Lung (tissue), 11 donors: ENCODE measurements at regions not wholly inside any gene's neighbourhood (a gene's known extent, or its start where the extent isn't known, plus 50 kb on each side); places are given as distances from the start of the nearest gene placed in this dataset.

Source experiments
- ATAC-seq: fragments of 200-7000 bp; cut with Tn5 transposase; one replicate; pipeline ENCODE4 v1.9.1; 2020; ENCODE audit warnings: moderate number of reproducible peaks; ENCODE audit not compliant: insufficient read depth, low FRiP score
- DNase-seq, 3 donors: peaks; one replicate each; pipeline ENCODE4 v3.0.0-alpha.2; 2013 to 2017
- H3K27ac ChIP-seq, 2 donors: one replicate each; pipeline ENCODE4 v1.5.1; 2013; ENCODE audit warnings: mild to moderate bottlenecking in 2 of 2, moderate library complexity in 2 of 2, control low read depth in 1 of 2, inconsistent platforms in 1 of 2, low read depth in 1 of 2, low read length in 1 of 2
- H3K27me3 ChIP-seq, 3 donors: one replicate each; pipeline ENCODE4 v1.5.1; 2013; ENCODE audit warnings: low read length in 2 of 3; ENCODE audit not compliant: control insufficient read depth in 3 of 3, insufficient read depth in 3 of 3
- H3K36me3 ChIP-seq, 4 donors: one replicate each; pipeline ENCODE4 v1.5.1; 2013; ENCODE audit warnings: low read length in 4 of 4, mild to moderate bottlenecking in 1 of 4, moderate library complexity in 1 of 4; ENCODE audit not compliant: control insufficient read depth in 4 of 4, insufficient read depth in 4 of 4
- H3K4me1 ChIP-seq, 5 donors: one replicate each; pipeline ENCODE4 v1.5.1; 2013; ENCODE audit warnings: low read length in 5 of 5, mild to moderate bottlenecking in 2 of 5, moderate library complexity in 1 of 5; ENCODE audit not compliant: control insufficient read depth in 5 of 5, insufficient read depth in 5 of 5
- H3K4me3 ChIP-seq: one replicate; pipeline ENCODE4 v1.5.1; 2013; ENCODE audit warnings: mild to moderate bottlenecking, control low read depth, moderate library complexity
- H3K9ac ChIP-seq, 2 donors: one replicate each; pipeline ENCODE4 v1.5.1; 2013; ENCODE audit warnings: low read length in 2 of 2, control low read depth in 1 of 2; ENCODE audit not compliant: insufficient read depth in 1 of 2
- H3K9me3 ChIP-seq, 4 donors: one replicate each; pipeline ENCODE4 v1.5.1; 2013; ENCODE audit warnings: low read length in 3 of 4, mild to moderate bottlenecking in 1 of 4, moderate library complexity in 1 of 4; ENCODE audit not compliant: control insufficient read depth in 4 of 4, insufficient read depth in 3 of 4
- CTCF ChIP-seq: IDR thresholded peaks from 2 replicates; pipeline ENCODE4 v1.5.1; 2012; ENCODE audit warnings: mild to moderate bottlenecking; ENCODE audit errors: control extremely low read depth, extremely low read depth
- WGBS, 2 donors: extraction: QIAGEN DNeasy Blood & Tissue Kit; methylation state at CpG; one replicate each; pipeline ENCODE4 v1.1.7; 2013; 5-methylcytosine and 5-hydroxymethylcytosine counted together
- donor health status: control.
- donor health status: control.
- donor health status: Bipolar disorder and iron deficiency.
- donor health status: healthy.
- donor health status: DM: yes; HTN: yes; CAD: no.

- DNase-seq (no peak), ATAC-seq (no peak)
- Histone ChIP-seq H3K9me3 (peaks cover 0 to 3% (median 0%) of the 10 kb centered on the region in 4 donors), H3K4me1 (no peaks in the 10 kb centered on the region), H3K36me3 (no peaks in the 10 kb centered on the region), H3K9ac (no peak overlapping the region), H3K4me3 (no peak overlapping the region), H3K27me3 (no peaks in the 10 kb centered on the region), H3K27ac (no peak overlapping the region)
- no peak for TF ChIP-seq CTCF
- WGBS, 2 donors, result 77 to 85% methylated on average over 2 of the region's 2 CpGs
Observed at GRCh38 chr6:4187480-4187879, 52.1 kb upstream of the ECI2 start.

- ATAC-seq (no peak), DNase-seq (no peak)
- no peak overlapping the region for H3K4me3 ChIP-seq
- H3K4me1 ChIP-seq, result no peaks in the 10 kb centered on the region
- no peaks in the 10 kb centered on the region for H3K27me3 ChIP-seq
- peaks cover 0 to 3% (median 0%) of the 10 kb centered on the region in 4 donors for H3K9me3 ChIP-seq
- no peak overlapping the region for H3K27ac ChIP-seq
- 92 to 97% methylated on average over 4 of the region's 4 CpGs for WGBS, 2 donors
- H3K9ac ChIP-seq, result no peak overlapping the region
- H3K36me3 ChIP-seq, result no peaks in the 10 kb centered on the region
- no peak for TF ChIP-seq CTCF
Observed at GRCh38 chr6:4186385-4186784, 51.0 kb upstream of the ECI2 start.

- 85 to 98% methylated on average over 2 of the region's 2 CpGs for WGBS, 2 donors
- ATAC-seq, result no peak
- H3K9me3 ChIP-seq, result peaks cover 0 to 2% (median 0%) of the 10 kb centered on the region in 4 donors
Observed at GRCh38 chr6:4185846-4186245, 50.5 kb upstream of the ECI2 start.

More at GRCh38 chr6:4185846-4186245, 50.5 kb upstream of the ECI2 start:
- H3K4me1 ChIP-seq, result no peaks in the 10 kb centered on the region
- H3K27ac ChIP-seq, result no peak overlapping the region
- no peak for TF ChIP-seq CTCF
- no peaks in the 10 kb centered on the region for H3K36me3 ChIP-seq
- no peak overlapping the region for H3K4me3 ChIP-seq
- no peaks in the 10 kb centered on the region for H3K27me3 ChIP-seq
- no peak overlapping the region for H3K9ac ChIP-seq
- DNase-seq, result no peak
